ENCODE measurements at regions not wholly inside any gene's neighbourhood (a gene's known extent, or its start where the extent isn't known, plus 50 kb on each side); places are given as distances from the start of the nearest gene placed in this dataset.

GRCh38 chr3:104763007-104763406 is 603.7 kb upstream of the ALCAM start:
- TF ChIP-seq CTCF (IDR thresholded peaks at IDR 0.05) = no peak
- TF ChIP-seq POLR2A (IDR thresholded peaks at IDR 0.05) = no peak
